Kidney epithelial cell (primary cell): ENCODE measurements at regions not wholly inside any gene's neighbourhood (a gene's known extent, or its start where the extent isn't known, plus 50 kb on each side); places are given as distances from the start of the nearest gene placed in this dataset.

Experiments
- DNase-seq: peaks from one replicate; pipeline ENCODE4 v3.0.0-alpha.2; 2010; ENCODE audit warnings: low read depth
- H3K27me3 ChIP-seq: 2 replicates; pipeline ENCODE4 v1.6.0; 2011; ENCODE audit warnings: low read length; ENCODE audit not compliant: control insufficient read depth, insufficient read depth
- H3K36me3 ChIP-seq: 2 replicates; pipeline ENCODE4 v1.5.1; 2011; ENCODE audit warnings: low read length; ENCODE audit not compliant: control insufficient read depth, insufficient read depth
- H3K4me3 ChIP-seq: 2 replicates; pipeline ENCODE4 v1.5.1; 2011; ENCODE audit warnings: low read depth, mild to moderate bottlenecking, control low read depth, low read length
- TF ChIP-seq, protein P1 (sequence below): IDR thresholded peaks from 2 replicates; pipeline ENCODE4 v1.5.1; 2011; ENCODE audit warnings: mild to moderate bottlenecking, moderate library complexity, low read length, control low read depth, inconsistent platforms; ENCODE audit not compliant: insufficient read depth, poor library complexity, severe bottlenecking

DNA sequence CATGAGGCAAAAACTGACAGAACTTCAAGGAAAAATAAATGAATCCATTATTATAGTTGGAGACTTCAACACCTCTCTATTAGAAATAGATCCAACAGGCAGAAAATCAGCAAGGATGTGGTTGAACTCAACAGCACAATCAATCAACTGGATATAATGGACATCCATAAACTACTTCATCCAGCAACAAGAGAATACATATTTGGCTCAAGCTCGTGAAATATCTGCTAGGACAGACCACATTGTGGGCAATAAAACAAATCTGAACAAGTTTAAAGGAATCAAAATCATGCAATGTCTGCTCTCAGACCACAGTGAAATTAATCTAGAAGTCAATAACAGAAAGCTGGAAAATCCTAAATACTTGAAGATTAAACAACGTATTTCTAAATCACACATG, 362.6 kb downstream of the CD109 start:
- DNase-seq, result no peak
- no peaks in the 10 kb centered on the region for H3K27me3 ChIP-seq

DNA sequence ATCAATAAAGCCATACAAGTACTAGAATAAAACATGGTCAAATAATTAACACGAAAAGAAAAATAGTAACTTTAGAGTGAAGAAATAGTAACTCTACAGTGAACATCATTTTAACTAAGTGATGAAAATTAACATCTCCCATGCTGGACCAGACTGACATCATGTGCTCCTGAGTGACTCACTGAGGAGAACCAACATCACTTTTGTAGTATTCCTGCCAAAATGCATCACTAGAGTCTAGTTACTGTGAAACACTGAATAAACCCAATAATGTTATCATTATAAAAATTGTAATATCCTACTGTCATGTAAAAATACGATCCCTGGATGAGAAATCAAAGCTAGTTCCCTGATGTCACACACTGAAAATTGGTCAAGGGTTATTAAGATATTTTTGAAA, 361.3 kb downstream of the CD109 start:
- H3K27me3 ChIP-seq, result no peaks in the 10 kb centered on the region
- no peak for DNase-seq
- TF ChIP-seq, protein P1, sequence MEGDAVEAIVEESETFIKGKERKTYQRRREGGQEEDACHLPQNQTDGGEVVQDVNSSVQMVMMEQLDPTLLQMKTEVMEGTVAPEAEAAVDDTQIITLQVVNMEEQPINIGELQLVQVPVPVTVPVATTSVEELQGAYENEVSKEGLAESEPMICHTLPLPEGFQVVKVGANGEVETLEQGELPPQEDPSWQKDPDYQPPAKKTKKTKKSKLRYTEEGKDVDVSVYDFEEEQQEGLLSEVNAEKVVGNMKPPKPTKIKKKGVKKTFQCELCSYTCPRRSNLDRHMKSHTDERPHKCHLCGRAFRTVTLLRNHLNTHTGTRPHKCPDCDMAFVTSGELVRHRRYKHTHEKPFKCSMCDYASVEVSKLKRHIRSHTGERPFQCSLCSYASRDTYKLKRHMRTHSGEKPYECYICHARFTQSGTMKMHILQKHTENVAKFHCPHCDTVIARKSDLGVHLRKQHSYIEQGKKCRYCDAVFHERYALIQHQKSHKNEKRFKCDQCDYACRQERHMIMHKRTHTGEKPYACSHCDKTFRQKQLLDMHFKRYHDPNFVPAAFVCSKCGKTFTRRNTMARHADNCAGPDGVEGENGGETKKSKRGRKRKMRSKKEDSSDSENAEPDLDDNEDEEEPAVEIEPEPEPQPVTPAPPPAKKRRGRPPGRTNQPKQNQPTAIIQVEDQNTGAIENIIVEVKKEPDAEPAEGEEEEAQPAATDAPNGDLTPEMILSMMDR, result no peak
- no peaks in the 10 kb centered on the region for H3K36me3 ChIP-seq
- H3K4me3 ChIP-seq, result no peak overlapping the region

More for the DNA sequence above, 362.6 kb downstream of the CD109 start:
- no peak overlapping the region for H3K4me3 ChIP-seq
- TF ChIP-seq, protein P1, result no peak
- H3K36me3 ChIP-seq, result no peaks in the 10 kb centered on the region

DNA sequence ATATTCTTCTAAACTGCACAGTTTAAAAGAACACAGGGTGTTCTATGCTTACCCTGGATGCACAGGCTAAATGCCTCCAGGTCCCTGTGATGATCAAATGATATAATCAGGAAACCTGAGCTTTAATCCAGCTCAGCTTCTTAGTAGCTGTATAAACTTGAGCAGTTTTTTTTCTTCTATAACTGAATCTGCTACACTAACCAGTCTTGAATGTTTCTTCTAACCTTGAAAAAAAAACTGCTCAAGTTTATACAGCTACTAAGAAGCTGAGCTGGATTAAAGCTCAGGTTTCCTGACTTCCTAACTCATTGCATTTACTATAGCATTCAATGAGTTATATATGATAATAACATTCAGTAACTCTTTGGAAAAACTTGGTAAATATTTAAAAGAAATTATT, 358.2 kb downstream of the CD109 start:
- Histone ChIP-seq H3K36me3 (no peaks in the 10 kb centered on the region), H3K27me3 (no peaks in the 10 kb centered on the region), H3K4me3 (no peak overlapping the region)
- TF ChIP-seq, protein P1, result no peak
- no peak for DNase-seq

DNA sequence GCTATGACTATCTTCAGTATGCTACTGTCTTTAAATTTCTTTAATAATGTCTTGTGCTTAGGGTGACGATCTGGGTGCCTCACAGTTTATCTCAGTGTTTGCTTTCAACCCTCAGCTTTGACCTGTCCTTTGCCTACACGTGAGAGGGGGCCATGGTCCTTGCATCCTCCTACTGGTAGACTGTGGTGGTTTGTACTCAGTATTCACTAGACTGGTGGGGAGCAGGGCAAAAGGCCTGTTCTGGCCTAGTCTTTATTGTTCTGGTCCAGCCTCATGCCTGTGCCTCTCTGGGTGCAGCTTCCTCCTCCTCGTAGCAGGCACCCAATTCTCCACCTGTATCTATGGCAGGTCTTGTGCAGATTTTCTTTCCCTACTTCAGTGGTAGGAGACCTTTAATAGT, 354.9 kb downstream of the CD109 start:
- Histone ChIP-seq H3K36me3 (no peaks in the 10 kb centered on the region), H3K4me3 (no peak overlapping the region), H3K27me3 (no peaks in the 10 kb centered on the region)
- DNase-seq, result no peak
- TF ChIP-seq, protein P1, result no peak

DNA sequence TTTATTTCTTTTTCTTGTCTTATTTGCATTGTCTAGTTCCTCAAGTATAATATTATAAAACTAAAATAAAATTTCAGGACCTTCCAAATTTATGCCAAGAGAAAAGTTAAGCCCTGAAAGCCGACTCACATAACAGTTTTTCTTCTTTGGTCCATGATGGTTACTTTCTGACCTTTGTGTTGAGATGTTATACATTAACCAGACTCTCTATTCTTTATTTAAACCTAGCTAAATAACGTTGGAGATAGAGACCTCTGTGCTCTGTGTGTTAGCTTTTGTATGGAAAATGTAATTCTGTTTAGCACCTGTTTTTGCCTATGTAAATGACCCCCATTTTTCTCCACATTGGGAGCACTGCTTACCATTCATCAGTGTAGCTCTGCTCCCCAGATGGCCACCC, 352.4 kb downstream of the CD109 start:
- TF ChIP-seq, protein P1, result no peak
- Histone ChIP-seq H3K27me3 (no peaks in the 10 kb centered on the region), H3K36me3 (no peaks in the 10 kb centered on the region), H3K4me3 (no peak overlapping the region)
- DNase-seq, result no peak

DNA sequence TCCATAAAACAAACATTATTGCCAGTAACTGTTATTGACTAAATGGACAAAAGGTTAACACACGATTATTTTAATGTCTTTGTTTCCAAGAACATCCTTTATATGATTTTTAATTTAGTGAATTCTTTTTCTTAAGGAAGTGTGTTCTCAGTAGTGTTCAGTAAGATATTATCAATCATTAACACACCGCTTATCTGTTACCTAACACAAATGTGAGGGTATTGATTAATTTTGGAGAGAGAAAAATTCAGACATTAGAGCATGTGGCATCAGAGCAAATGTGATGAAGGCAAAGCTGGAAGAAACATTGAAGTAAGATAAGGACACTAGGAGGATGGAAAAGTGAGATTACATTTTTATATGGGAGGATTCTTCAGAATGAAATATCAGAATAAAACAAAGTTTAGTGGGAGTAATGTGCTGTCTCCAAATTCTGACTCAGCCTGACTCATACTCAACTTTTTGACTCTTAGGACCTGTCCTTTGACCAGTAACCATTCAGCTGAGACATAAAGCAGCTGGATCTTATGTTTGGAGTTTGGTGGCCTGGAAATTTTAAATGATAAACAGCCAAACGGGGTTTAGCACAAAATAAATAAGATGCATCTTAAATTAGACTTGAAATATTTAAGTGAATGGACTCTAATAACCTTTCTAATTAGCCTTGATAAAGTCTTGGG, 348.6 kb downstream of the CD109 start:
- H3K36me3 ChIP-seq, result no peaks in the 10 kb centered on the region

More for the DNA sequence above, 348.6 kb downstream of the CD109 start:
- peak; percentile 9 for DNase-seq
- Histone ChIP-seq H3K27me3 (no peaks in the 10 kb centered on the region), H3K4me3 (no peak overlapping the region)
- TF ChIP-seq, protein P1, result no peak
